Mucosa of descending colon (tissue), 3 donors: ENCODE measurements at regions not wholly inside any gene's neighbourhood (a gene's known extent, or its start where the extent isn't known, plus 50 kb on each side); places are given as distances from the start of the nearest gene placed in this dataset.

Experiments
- ATAC-seq: fragments of 200-7000 bp; cut with Tn5 transposase; one replicate; pipeline ENCODE4 v1.9.1; 2020; ENCODE audit warnings: mild to moderate bottlenecking, moderate library complexity
- DNase-seq, 3 donors: peaks; one replicate each; pipeline ENCODE4 v3.0.0-alpha.2; 2020
- H3K36me3 ChIP-seq: fragments of 200-600 bp; one replicate; pipeline ENCODE4 v1.8.0; 2021; ENCODE audit warnings: low read depth, mild to moderate bottlenecking
- H3K4me1 ChIP-seq: fragments of 200-600 bp; one replicate; pipeline ENCODE4 v1.8.0; 2021; ENCODE audit warnings: low read depth, mild to moderate bottlenecking
- H3K4me3 ChIP-seq: fragments of 200-600 bp; one replicate; pipeline ENCODE4 v1.8.0; 2021; ENCODE audit warnings: mild to moderate bottlenecking
- H3K9me3 ChIP-seq: fragments of 200-600 bp; one replicate; pipeline ENCODE4 v1.8.0; 2021; ENCODE audit warnings: mild to moderate bottlenecking
- CTCF ChIP-seq: fragments of 200-600 bp; IDR thresholded peaks from one replicate; pipeline ENCODE4 v1.8.0; 2022; ENCODE audit warnings: antibody characterized with exemption, mild to moderate bottlenecking
- intact Hi-C, 2 donors: fragments of 100-400 bp; cut with DNase I in 1 of 2; cut with micrococcal nuclease in 1 of 2; formaldehyde crosslinking; loops; one replicate each; pipeline versions ENCODE4 v1.11.0 to v1.11.1; 2022; cut with DNase I, micrococcal nuclease
- donor health status: DM: no; HTN: no; CAD: no; lungs with moderate emphysema.
- donor health status: DM: no; HTN: no; CAD: no.
- donor health status: DM: no; HTN: yes; CAD: no.

DNA sequence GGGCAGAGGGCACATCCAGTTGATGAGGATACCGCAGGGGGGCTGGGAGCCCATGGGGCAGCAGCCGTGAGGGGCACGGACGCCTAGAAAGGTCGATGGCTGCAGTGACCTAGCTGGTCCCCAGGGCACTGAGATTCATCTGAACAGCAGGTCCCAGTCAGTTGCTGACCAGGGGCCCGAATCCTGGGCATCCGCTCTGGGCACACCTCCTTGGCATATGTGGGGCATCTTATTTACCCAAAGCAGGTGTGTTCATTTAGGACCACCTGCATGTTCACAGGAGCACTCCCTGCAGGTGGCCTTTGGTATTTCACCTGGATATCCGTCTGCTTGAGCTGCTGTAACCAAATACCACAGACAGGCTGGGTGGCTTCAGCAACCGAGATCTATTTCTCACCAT, 72.0 kb upstream of the ODC1 start:
- no peak overlapping the region for H3K4me3 ChIP-seq
- H3K9me3 ChIP-seq: peaks cover 9% of the 10 kb centered on the region
- H3K4me1 ChIP-seq: no peaks in the 10 kb centered on the region
- H3K36me3 ChIP-seq: no peaks in the 10 kb centered on the region
- TF ChIP-seq CTCF: no peak
- ATAC-seq (no peak), DNase-seq (no peak)
- intact Hi-C loops: no loop called here

- H3K4me1 ChIP-seq: no peaks in the 10 kb centered on the region
- intact Hi-C loops: no loop called here
- no peak overlapping the region for H3K4me3 ChIP-seq
- H3K36me3 ChIP-seq: no peaks in the 10 kb centered on the region
- H3K9me3 ChIP-seq: peaks cover 9% of the 10 kb centered on the region
- no peak for DNase-seq
- no peak for TF ChIP-seq CTCF
- ATAC-seq: no peak
Observed at GRCh38 chr2:10519394-10519740, 71.2 kb upstream of the ODC1 start.

DNA sequence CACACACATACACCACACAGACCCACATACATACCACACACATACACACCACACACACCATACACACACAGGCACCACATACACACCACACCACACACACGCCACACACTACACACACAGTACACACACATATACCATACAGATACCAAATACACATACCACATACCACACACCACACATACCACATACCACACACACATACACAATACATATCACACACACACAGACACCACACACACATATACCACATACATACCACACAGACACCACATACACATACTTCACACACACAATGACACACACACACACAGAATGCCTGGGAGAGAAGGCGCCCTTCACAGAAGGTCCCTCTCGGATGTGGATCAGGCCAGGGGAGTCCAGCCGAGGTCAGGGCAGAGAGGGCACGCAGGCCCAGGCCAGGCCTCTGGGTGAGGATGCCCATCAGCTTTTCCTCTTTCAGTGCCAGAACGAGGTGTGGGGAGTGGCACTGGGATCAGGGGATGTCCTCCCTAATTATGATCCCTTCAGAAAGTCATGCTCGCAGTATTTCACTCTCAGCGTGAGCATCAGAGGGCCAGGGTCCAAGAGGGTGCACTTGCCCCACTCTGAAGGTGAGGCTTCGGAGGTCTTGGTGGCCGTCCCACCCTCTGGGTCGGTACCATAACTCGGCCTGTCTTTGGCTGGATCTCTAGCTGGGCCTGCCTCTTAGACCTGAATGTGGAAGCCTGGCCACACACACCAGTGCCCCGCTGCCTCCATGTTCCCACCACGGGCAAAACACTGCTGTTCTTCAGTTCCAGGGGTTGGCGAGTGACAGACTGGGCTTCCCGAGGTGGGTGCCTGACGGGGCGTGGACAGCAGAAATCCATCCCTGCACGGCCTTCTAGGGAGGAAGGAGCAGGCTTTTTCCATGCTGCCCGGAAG, 70.6 kb upstream of the ODC1 start:
- no peak for TF ChIP-seq CTCF
- no peaks in the 10 kb centered on the region for H3K36me3 ChIP-seq
- H3K4me3 ChIP-seq: no peak overlapping the region
- no peak for ATAC-seq
- no peaks in the 10 kb centered on the region for H3K4me1 ChIP-seq
- H3K9me3 ChIP-seq: peaks cover 9% of the 10 kb centered on the region
- no peak for DNase-seq
- intact Hi-C loops: no loop called here

GRCh38 chr2:10517351-10518043, 69.4 kb upstream of the ODC1 start:
- DNase-seq (no peak), ATAC-seq (no peak)
- Histone ChIP-seq H3K36me3 (no peaks in the 10 kb centered on the region), H3K4me1 (no peaks in the 10 kb centered on the region), H3K4me3 (no peak overlapping the region), H3K9me3 (peaks cover 9% of the 10 kb centered on the region)
- TF ChIP-seq CTCF: no peak
- intact Hi-C loops: no loop called here

- intact Hi-C loops: no loop called here
- no peak overlapping the region for H3K4me3 ChIP-seq
- TF ChIP-seq CTCF: no peak
- peaks cover 9% of the 10 kb centered on the region for H3K9me3 ChIP-seq
- DNase-seq (no peak), ATAC-seq (no peak)
- H3K36me3 ChIP-seq: no peaks in the 10 kb centered on the region
- no peaks in the 10 kb centered on the region for H3K4me1 ChIP-seq
Observed at GRCh38 chr2:10515887-10516286, 67.8 kb upstream of the ODC1 start.
